Smooth muscle cell (in vitro differentiated cells): ENCODE measurements at regions not wholly inside any gene's neighbourhood (a gene's known extent, or its start where the extent isn't known, plus 50 kb on each side); places are given as distances from the start of the nearest gene placed in this dataset.

Source experiments
- DNase-seq: peaks from one replicate; lab custom pipeline; 2025; ENCODE audit not compliant: unreplicated experiment; lab: John Stamatoyannopoulos, UW
- H2AFZ ChIP-seq: fragments of 200-600 bp; sonication (generic); 2 replicates; pipeline ENCODE4 v1.6.0; 2016; ENCODE audit warnings: antibody characterized with exemption, low read depth, mild to moderate bottlenecking
- H3F3A ChIP-seq: fragments of 200-600 bp; sonication (generic); 2 replicates; pipeline ENCODE4 v1.6.0; 2017; ENCODE audit warnings: antibody characterized with exemption, low read depth
- H3K27ac ChIP-seq: fragments of 200-600 bp; sonication (generic); 2 replicates; pipeline ENCODE4 v1.5.1; 2016; ENCODE audit warnings: low read depth, mild to moderate bottlenecking
- H3K27me3 ChIP-seq: fragments of 200-600 bp; sonication (generic); 2 replicates; pipeline ENCODE4 v1.6.1; 2016; ENCODE audit warnings: low read depth, mild to moderate bottlenecking
- H3K36me3 ChIP-seq: fragments of 200-600 bp; sonication (generic); 2 replicates; pipeline ENCODE4 v1.5.1; 2016; ENCODE audit warnings: low read depth
- H3K4me1 ChIP-seq: fragments of 200-600 bp; sonication (generic); 2 replicates; pipeline ENCODE4 v1.5.1; 2016; ENCODE audit warnings: low read depth
- H3K4me2 ChIP-seq: fragments of 200-600 bp; sonication (generic); 2 replicates; pipeline ENCODE4 v1.6.0; 2016; ENCODE audit warnings: mild to moderate bottlenecking
- H3K4me3 ChIP-seq: fragments of 200-600 bp; sonication (generic); 2 replicates; pipeline ENCODE4 v1.5.1; 2016; ENCODE audit warnings: mild to moderate bottlenecking
- H3K79me2 ChIP-seq: fragments of 200-600 bp; sonication (generic); 2 replicates; pipeline ENCODE4 v1.6.0; 2016; ENCODE audit warnings: low read depth, mild to moderate bottlenecking
- H3K9ac ChIP-seq: fragments of 200-600 bp; sonication (generic); 2 replicates; pipeline ENCODE4 v1.6.0; 2016; ENCODE audit warnings: low read depth
- H3K9me3 ChIP-seq: fragments of 200-600 bp; sonication (generic); replicated peaks from 2 replicates; pipeline ENCODE4 v1.5.1; 2016; ENCODE audit warnings: low read depth
- H4K20me1 ChIP-seq: fragments of 200-600 bp; sonication (generic); 2 replicates; pipeline ENCODE4 v1.6.0; 2016; ENCODE audit warnings: low read depth
- WGBS: methylation state at CpG from one replicate; pipeline ENCODE4 v1.1.7; 2016; ENCODE audit warnings: low lambda C conversion rate; 5-methylcytosine and 5-hydroxymethylcytosine counted together
- TF ChIP-seq, protein P1 (sequence below): fragments of 200-600 bp; sonication (generic); IDR thresholded peaks from 2 replicates; pipeline ENCODE4 v1.5.1; 2017; ENCODE audit warnings: borderline replicate concordance, mild to moderate bottlenecking, antibody characterized with exemption; ENCODE audit not compliant: insufficient read depth, poor library complexity, severe bottlenecking

DNA sequence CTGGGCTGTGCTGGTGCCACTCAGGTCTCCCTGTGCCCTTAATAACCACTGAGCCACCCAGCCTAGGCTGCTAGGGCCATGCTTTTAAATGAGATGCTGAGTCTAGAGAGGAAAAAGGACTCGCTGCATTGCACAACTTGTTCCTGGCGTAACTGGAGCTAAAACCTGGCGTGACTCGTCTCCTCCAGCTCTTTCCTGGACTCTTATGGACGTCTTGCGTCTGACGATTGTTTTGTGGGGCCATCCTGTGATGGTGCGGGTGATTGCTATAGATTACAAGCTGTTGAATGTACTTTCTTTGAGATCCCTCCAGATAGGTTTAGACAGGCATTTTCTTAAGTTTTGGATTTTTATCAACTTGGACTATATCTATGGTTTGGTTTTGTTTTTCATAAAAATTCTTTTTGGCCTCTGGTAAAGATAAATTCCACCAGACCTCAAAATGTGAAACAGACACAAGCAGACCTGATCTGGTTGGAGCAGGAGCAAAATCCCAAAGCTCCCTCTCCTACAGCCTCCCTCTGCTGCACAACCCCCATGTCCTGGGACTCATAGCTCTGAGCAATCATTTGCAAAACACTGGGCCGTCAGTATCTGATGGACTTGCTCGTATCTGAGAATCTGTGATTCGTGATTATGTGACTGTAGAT, 230.3 kb downstream of the ARHGAP12 start:
- Histone ChIP-seq H3F3A (peaks cover 13% of the 10 kb centered on the region), H3K79me2 (no peaks in the 10 kb centered on the region), H3K9me3 (no peaks in the 10 kb centered on the region), H3K4me1 (peaks cover 30% of the 10 kb centered on the region), H3K27ac (peak overlapping the region; percentile 57), H2AFZ (peak overlapping the region; percentile 60), H3K4me3 (no peak overlapping the region), H3K36me3 (no peaks in the 10 kb centered on the region), H3K9ac (no peak overlapping the region), H4K20me1 (no peaks in the 10 kb centered on the region), H3K27me3 (no peaks in the 10 kb centered on the region), H3K4me2 (peak overlapping the region; percentile 71)
- WGBS: 31% methylated on average over 11 of the region's 11 CpGs
- TF ChIP-seq, protein P1, sequence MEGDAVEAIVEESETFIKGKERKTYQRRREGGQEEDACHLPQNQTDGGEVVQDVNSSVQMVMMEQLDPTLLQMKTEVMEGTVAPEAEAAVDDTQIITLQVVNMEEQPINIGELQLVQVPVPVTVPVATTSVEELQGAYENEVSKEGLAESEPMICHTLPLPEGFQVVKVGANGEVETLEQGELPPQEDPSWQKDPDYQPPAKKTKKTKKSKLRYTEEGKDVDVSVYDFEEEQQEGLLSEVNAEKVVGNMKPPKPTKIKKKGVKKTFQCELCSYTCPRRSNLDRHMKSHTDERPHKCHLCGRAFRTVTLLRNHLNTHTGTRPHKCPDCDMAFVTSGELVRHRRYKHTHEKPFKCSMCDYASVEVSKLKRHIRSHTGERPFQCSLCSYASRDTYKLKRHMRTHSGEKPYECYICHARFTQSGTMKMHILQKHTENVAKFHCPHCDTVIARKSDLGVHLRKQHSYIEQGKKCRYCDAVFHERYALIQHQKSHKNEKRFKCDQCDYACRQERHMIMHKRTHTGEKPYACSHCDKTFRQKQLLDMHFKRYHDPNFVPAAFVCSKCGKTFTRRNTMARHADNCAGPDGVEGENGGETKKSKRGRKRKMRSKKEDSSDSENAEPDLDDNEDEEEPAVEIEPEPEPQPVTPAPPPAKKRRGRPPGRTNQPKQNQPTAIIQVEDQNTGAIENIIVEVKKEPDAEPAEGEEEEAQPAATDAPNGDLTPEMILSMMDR: no peak
- DNase-seq: no peak

DNA sequence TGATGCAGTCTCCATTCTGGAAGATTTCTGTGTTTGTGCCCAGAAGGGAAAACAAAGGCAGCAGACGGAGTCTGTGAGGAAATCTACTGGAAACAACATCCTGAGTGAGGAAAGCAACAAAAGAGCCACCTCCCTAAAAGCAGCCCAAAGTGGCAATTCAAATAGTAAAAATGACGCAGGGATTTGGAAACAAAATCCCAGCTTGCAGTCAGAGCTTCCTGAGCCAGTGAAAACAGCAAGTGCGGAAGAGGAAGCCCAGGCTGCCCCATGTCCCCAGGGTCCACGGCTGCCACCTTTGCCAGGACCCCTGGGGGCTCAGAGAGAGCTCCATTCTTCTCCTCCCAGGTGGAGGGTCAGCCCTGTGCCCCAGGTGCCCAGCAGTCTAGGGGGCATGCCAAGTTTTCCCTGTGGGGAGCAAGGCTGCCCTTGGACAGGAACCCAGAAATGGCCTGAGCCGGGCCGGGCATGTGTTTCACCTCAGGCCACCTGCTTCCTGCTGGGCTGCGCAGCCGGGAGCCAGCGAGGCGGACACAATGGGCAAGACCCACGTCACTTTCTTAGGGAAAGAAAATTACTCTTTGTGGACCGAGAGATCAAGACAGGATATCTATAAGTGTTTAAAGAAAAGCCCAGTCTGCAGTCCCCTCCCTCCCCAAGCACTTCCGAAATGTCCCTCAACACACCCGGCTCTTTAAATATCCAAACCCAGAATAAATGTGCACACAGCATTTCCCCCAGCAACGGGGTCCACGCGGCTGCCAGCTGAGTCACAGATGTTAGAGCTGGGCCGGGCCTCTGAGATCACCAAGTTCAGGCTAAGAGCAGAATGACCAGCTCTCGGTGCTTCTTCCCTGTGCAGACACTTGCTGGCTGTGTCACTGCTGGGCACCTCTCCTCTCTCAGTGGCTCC, 231.1 kb downstream of the ARHGAP12 start:
- Histone ChIP-seq H3K9ac (no peak overlapping the region), H3K4me2 (peak overlapping the region; percentile 71), H2AFZ (peak overlapping the region; percentile 79), H3K4me1 (peaks cover 30% of the 10 kb centered on the region), H3K79me2 (no peaks in the 10 kb centered on the region), H3K36me3 (no peaks in the 10 kb centered on the region), H3K27ac (peak overlapping the region; percentile 57), H4K20me1 (no peaks in the 10 kb centered on the region), H3F3A (peaks cover 13% of the 10 kb centered on the region), H3K9me3 (no peaks in the 10 kb centered on the region), H3K4me3 (no peak overlapping the region), H3K27me3 (no peaks in the 10 kb centered on the region)
- 60% methylated on average over 19 of the region's 19 CpGs for WGBS
- TF ChIP-seq, protein P1: no peak
- peak; percentile 33 for DNase-seq

DNA sequence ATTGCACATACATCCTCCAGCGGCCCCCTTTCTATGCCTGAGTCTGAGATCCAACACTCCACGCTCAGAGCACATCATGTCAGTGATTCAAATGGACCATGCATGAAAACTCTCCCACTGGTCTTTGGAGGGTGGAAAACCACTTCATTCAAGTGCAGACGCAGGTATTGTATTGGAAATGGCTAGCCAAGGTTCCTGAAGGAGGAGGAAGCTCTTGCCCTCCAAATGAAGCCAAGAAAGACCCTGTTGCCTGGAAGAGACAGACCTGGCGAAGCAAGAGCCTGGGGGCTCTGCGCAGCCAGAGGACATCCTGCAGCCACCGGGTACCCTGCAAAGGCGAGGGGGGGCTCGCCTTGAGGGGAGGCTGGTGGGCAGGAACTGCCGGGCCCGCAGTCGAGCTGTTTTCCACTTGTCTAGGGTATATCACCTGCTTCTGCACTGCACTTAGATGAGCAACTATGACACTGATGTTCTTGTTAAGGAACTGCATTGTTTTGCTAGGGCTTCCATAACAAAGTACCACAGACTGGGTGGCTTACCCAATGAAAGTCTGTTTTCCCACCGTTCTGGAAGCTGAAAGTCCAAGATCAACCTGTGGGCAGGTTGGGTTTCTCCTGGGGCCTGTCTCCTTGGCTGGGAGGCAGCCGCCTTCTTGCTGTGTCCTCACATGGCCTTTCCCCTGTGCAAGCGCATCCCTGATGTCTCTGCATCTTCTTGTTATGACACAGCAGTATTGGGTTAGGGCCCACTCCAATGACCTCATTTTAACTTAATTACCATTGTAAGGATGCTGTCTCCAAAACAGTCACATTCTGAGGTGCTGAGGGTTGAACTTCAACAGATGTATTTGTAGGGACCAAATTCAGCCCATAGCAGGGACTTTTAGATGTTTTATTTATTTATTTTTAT, 233.4 kb downstream of the ARHGAP12 start:
- TF ChIP-seq, protein P1: no peak
- Histone ChIP-seq H3F3A (peaks cover 9% of the 10 kb centered on the region), H3K9me3 (no peaks in the 10 kb centered on the region), H3K4me1 (peaks cover 17% of the 10 kb centered on the region), H3K4me3 (no peak overlapping the region), H3K27ac (no peak overlapping the region), H3K9ac (no peak overlapping the region), H3K4me2 (no peak overlapping the region), H4K20me1 (no peaks in the 10 kb centered on the region), H3K27me3 (no peaks in the 10 kb centered on the region), H3K79me2 (no peaks in the 10 kb centered on the region), H3K36me3 (no peaks in the 10 kb centered on the region), H2AFZ (no peak overlapping the region)
- 93% methylated on average over 14 of the region's 14 CpGs for WGBS
- DNase-seq: no peak
